ENCODE measurements at regions not wholly inside any gene's neighbourhood (a gene's known extent, or its start where the extent isn't known, plus 50 kb on each side); places are given as distances from the start of the nearest gene placed in this dataset.

GRCh38 chr9:105950894-105951293, 256.6 kb downstream of the TMEM38B start:
- no peak for TF ChIP-seq CTCF (conservative IDR thresholded peaks at IDR 0.05; ENCODE audit: low read length)
- no peak for TF ChIP-seq EZH2phosphoT487 (IDR thresholded peaks at IDR 0.05; ENCODE audit: borderline replicate concordance)

Data from Loucy (cell line).